Stimulated activated naive CD8-positive, alpha-beta T cell treated with anti-CD3 and anti-CD28 coated beads, Interleukin-15, Interleukin-2, amounts not matched to agents 100 U/mL and 50 U/mL, for 24 hours (primary cell): ENCODE measurements at regions not wholly inside any gene's neighbourhood (a gene's known extent, or its start where the extent isn't known, plus 50 kb on each side); places are given as distances from the start of the nearest gene placed in this dataset.
"Not testable (repeated sequence)": the region's sequence is repeated elsewhere in the genome, so short reads cannot be mapped to it uniquely, and the experiment has no call there.

Experiments
- ATAC-seq: fragments of 150-1000 bp; cut with Tn5 transposase; one replicate; pipeline ENCODE4 v1.10.0; 2021
- DNase-seq: peaks from one replicate; pipeline ENCODE4 v3.0.0; 2021

- DNase-seq (no peak), ATAC-seq (no peak)
Measured at GRCh38 chr4:188956566-188956965, 817.3 kb downstream of the TRIML1 start.

DNA sequence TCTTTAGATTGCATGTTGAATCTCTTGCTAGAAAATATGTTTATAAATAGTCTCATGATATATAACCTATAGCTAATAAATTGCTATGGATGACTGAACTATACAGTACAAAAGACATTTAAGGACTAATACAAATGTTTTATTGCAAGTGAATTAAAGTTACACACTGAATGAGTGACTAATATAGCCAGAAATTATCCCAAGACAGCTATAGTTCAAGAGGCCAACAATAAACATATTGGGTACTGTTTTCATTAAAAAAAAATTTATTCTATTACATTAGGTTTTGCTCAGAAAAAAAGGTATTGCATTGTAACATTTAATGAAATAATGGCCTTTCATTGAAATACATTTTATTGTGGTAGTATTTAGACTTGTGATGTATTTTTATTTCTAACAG is 819.1 kb downstream of the TRIML1 start:
- DNase-seq (no peak), ATAC-seq (no peak)

DNA sequence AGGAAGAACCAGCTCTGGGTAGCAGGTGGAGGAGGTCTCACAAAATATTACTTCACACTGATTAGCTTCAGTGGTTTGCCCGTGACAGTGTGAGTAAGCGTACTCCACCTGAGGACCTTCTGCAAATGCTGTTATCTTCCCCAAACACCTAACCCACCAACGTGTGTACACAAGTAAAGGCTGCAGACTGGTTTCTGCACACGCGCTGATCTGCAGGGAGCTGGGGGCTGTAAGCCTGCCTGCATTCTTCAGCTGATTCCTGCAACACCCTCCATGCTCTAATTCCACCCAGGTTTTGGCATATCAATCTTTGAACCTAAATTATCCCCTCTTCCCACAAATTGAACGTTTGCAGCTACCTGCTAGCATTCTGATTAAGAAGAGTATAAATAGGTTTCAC is 820.2 kb downstream of the TRIML1 start:
- ATAC-seq (no peak), DNase-seq (no peak)

- DNase-seq (no peak), ATAC-seq (no peak)
Measured at GRCh38 chr4:188960411-188961093, 821.3 kb downstream of the TRIML1 start.

DNA sequence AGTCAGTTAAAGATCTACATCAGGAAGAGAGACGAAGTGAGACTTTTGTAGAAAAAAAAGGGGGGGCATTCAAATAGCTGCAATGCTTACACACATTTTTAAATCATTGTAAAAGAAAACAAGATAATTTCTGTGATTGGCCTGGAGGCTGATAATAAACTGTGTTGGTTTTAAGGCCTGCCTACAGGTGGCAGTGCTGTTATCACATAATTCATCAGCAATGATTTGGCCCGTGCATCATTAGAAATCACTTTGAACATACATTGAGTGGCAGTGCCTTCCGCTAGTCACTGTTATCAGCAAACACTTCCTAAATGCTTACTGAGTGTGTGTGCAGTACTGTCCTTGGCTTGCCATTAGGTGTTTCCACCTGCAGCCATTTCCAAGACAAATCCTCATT is 831.9 kb downstream of the TRIML1 start:
- DNase-seq (no peak), ATAC-seq (no peak)

- ATAC-seq (no peak), DNase-seq (no peak)
Measured at GRCh38 chr4:188975271-188975670, 836.0 kb downstream of the TRIML1 start.

GRCh38 chr4:188976644-188977115 is 837.4 kb downstream of the TRIML1 start:
- ATAC-seq, result no peak
- DNase-seq, result no peak

GRCh38 chr4:188977232-188977631 is 838.0 kb downstream of the TRIML1 start:
- not testable (repeated sequence) for DNase-seq, ATAC-seq

DNA sequence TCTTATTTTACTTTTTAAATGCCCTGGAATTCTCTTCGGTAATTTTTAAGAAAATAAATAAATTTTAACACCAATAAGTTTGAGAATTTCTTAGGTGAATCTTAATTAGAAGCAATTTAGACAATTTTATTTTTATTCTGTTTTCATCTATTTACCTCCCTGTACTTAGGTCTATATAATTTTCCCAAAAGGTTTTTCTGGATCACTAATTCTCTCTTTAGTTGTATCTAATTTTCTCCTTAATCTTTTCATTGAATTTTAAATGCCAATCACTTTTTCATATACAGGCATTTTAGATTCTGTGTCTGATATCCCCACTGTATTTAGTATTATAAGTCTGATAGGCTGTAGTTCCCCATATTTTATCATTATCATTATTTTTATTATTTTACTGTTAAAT is 845.3 kb downstream of the TRIML1 start:
- DNase-seq (no peak), ATAC-seq (no peak)

- ATAC-seq (no peak), DNase-seq (no peak)
Measured at GRCh38 chr4:188986271-188986689, 847.0 kb downstream of the TRIML1 start.

GRCh38 chr4:188987011-188987410 is 847.8 kb downstream of the TRIML1 start:
- DNase-seq (no peak), ATAC-seq (no peak)

DNA sequence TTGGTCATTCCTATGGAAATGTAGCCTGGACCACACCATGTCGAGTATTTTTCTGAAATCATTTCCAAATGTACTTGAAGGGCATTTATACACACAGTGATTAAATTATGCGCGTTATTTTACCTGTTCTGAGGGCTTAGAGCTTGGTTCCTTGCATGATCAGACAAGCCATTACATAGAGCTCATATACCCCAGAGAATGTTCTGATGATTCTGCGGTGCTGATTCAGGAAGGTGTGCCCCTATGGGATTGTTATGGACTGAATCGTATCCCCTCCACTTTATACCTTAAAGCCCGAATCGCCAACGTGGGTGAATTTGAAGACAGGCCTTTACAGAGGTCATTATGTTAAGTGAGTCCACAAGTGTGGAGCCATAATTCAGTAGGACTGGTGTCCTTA is 848.9 kb downstream of the TRIML1 start:
- no peak for ATAC-seq
- no peak for DNase-seq

DNA sequence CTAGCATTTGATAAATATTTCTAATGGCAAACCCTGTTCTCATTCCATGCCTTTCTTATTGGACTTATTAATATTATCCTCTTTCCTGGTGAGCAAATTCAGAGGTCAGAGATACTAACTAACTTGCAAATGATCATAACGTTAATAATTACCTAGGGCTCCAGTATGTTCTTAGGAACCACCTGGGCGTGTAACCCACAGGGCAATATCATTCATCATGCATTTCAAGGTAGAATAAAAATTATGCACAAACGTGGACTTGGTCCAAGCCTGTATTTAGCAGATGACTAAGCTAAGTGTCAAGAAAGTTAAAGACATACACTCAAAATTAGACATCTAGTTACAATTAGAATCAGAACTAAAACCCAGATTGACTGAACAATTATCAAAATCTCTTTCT is 850.1 kb downstream of the TRIML1 start:
- no peak for ATAC-seq
- DNase-seq, result no peak

GRCh38 chr4:188992706-188993105 is 853.5 kb downstream of the TRIML1 start:
- ATAC-seq (no peak), DNase-seq (no peak)

DNA sequence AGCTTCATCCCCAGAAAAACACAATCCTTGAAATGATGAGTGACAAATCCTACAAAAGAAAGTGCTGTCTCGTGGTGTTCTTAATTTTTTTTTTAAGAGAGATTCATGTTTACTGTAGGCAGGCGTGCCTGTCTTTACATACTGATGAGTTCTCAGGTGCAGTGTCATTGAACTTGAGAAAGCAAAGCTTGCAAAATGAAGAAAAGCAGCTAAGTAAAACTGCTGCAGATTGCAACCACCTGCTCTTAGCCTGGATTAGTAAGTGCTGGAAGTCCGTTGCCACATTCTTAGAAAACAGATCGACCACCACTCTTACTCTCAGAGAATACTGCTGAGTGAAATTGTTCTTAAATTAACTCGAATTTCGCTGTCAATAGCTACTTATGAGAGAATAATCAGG is 854.6 kb downstream of the TRIML1 start:
- DNase-seq, result no peak
- no peak for ATAC-seq

GRCh38 chr4:189001283-189001970 is 862.2 kb downstream of the TRIML1 start:
- no peak for DNase-seq
- no peak for ATAC-seq

GRCh38 chr4:189001971-189002450 is 862.8 kb downstream of the TRIML1 start:
- no peak for DNase-seq
- ATAC-seq, result no peak

GRCh38 chr4:189002475-189002874 is 863.2 kb downstream of the TRIML1 start:
- DNase-seq, result no peak
- no peak for ATAC-seq

DNA sequence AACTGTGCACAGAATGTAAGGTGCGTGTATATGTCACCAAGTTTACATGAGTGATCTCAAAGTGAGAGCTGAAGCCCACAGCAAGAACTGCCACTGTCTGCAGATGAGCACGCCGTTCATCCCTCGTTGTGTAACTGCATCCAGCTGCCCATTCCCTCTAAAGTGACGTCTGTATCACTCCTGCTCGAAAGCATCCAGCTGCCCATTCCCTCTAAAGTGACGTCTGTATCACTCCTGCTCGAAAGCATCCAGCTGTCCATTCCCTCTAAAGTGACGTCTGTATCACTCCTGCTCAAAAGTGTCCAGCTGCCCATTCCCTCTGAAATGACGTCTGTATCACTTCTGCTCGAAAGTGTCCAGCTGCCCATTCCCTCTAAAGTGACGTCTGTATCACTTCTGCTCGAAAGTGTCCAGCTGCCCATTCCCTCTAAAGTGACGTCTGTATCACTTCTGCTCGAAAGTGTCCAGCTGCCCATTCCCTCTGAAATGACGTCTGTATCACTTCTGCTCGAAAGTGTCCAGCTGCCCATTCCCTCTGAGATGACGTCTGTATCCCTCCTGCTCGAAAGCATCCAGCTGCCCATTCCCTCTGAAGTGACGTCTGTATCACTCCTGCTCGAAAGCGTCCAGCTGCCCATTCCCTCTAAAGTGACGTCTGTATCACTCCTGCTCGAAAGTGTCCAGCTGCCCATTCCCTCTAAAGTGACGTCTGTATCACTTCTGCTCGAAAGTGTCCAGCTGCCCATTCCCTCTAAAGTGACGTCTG is 871.4 kb downstream of the TRIML1 start:
- DNase-seq, ATAC-seq: not testable (repeated sequence)

- ATAC-seq (no peak), DNase-seq (no peak)
Measured at GRCh38 chr4:189021831-189022230, 882.6 kb downstream of the TRIML1 start.

DNA sequence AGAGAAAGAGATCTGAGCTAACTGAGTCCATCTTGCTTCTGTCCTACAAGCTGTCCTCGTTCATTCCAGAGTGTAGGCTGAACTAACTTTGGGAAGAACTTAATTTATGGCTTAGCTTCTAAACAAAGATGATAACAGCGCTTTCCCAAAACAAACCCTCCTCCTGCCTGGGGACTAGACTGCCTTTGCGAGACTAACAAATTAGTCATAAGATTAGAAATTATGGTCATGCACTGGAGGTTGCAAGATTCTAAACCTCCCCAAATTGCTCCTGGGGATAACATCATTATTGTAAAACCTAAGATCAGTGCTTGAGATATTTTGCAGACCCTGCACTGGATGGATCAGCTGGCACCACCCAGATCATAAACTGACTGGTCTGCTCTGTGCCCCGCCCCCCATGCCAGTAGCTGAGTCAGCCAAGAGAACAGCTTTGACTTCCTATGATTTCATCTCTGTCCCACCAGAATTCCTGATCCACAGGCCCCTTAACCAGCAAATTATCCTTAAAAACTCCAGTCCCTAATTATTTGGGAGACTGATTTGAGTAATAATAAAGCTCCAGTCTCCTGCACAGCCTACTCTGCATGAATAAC is 883.3 kb downstream of the TRIML1 start:
- ATAC-seq, result no peak
- DNase-seq, result no peak

- DNase-seq, result no peak
- ATAC-seq, result no peak
Measured at GRCh38 chr4:189029976-189030504, 890.8 kb downstream of the TRIML1 start.
